ENCODE measurements at regions not wholly inside any gene's neighbourhood (a gene's known extent, or its start where the extent isn't known, plus 50 kb on each side); places are given as distances from the start of the nearest gene placed in this dataset.

- Histone ChIP-seq H3K27ac (ENCODE audit: insufficient read length, low read depth, low read length) (no peak overlapping the region), H4K20me1 (ENCODE audit: control insufficient read depth, insufficient read depth, insufficient read length) (no peaks in the 10 kb centered on the region), H4K5ac (ENCODE audit: insufficient read length, low read depth, low read length) (no peak overlapping the region), H3K79me2 (ENCODE audit: insufficient read depth, low read length) (no peaks in the 10 kb centered on the region), H2AK5ac (ENCODE audit: insufficient read length, low read length) (no peak overlapping the region), H2BK120ac (ENCODE audit: low read depth, low read length, poor library complexity, severe bottlenecking) (no peak overlapping the region), H3K27me3 (ENCODE audit: insufficient read depth, low read length) (no peaks in the 10 kb centered on the region), H3K9ac (ENCODE audit: extremely low read depth, insufficient read length, low read length) (no peak overlapping the region), H3K14ac (ENCODE audit: insufficient read depth, low read length) (no peak overlapping the region), H2BK20ac (ENCODE audit: low read depth, low read length, poor library complexity, severe bottlenecking) (no peak overlapping the region), H3K4me1 (ENCODE audit: insufficient read depth, low read length) (no peaks in the 10 kb centered on the region), H3K18ac (ENCODE audit: insufficient read length, low read depth, low read length) (no peak overlapping the region), H3K9me3 (ENCODE audit: control insufficient read depth, low read depth, low read length) (no peaks in the 10 kb centered on the region), H2BK12ac (ENCODE audit: insufficient read length, low read depth, low read length) (no peak overlapping the region), H3K23me2 (ENCODE audit: insufficient read length, low read depth, low read length, poor library complexity, severe bottlenecking) (no peaks in the 10 kb centered on the region), H3K23ac (ENCODE audit: insufficient read length, low read depth, low read length) (no peak overlapping the region), H2AFZ (ENCODE audit: low read length) (no peak overlapping the region), H3K79me1 (ENCODE audit: insufficient read depth, low read depth, low read length, poor library complexity, severe bottlenecking) (no peaks in the 10 kb centered on the region), H3K56ac (ENCODE audit: insufficient read length, low read depth, low read length) (no peak overlapping the region), H2BK5ac (ENCODE audit: insufficient read length, low read length) (no peak overlapping the region), H4K8ac (replicated peaks; ENCODE audit: insufficient read length, low read depth, low read length) (no peak overlapping the region), H3K4ac (ENCODE audit: low read depth, low read length) (no peak overlapping the region), H3K4me2 (ENCODE audit: insufficient read depth, insufficient read length, low read length) (no peak overlapping the region), H3T11ph (ENCODE audit: low read length) (no peak overlapping the region), H2BK15ac (ENCODE audit: low read depth, low read length) (no peak overlapping the region), H4K91ac (ENCODE audit: insufficient read length, low read depth, low read length) (no peak overlapping the region)
- WGBS (ENCODE audit: extremely low coverage, insufficient read length, low lambda C conversion rate): no CpG with 5 or more reads among the region's 1 CpG
- Mint-ChIP-seq H3K36me3 (ENCODE audit: insufficient read depth in 1 of 3, low read depth in 3 of 3) (peaks cover 0 to 2% (median 0%) of the 10 kb centered on the region in 3 experiments; a peak in 2 of 7 replicates), H3K27ac (no peak overlapping the region), H3K4me3 (no peak overlapping the region), H3K27me3 (ENCODE audit: low read depth) (no peaks in the 10 kb centered on the region), H3K9me3 (no peaks in the 10 kb centered on the region), H3K4me1 (peaks cover 0 to 3% of the 10 kb centered on the region in 2 experiments; a peak in 1 of 4 replicates)
- no peak for TF ChIP-seq CTCF (conservative IDR thresholded peaks at IDR 0.05)
- no peak for DNase-seq
These were observed 523.2 kb downstream of the OTOL1 start for GRCh38 chr3:162019817-162020216.

All from H9 (cell line).